Activated T-helper 2 cell treated with anti-CD3 and anti-CD28 coated beads, Interferon-gamma antibody, Interleukin-2, Interleukin-4, amounts not matched to agents 10 μg/mL and 5 μg/mL and 100 μg/mL, durations not matched to agents 14 hours and 24 hours and 36 hours (primary cell): ENCODE measurements at regions not wholly inside any gene's neighbourhood (a gene's known extent, or its start where the extent isn't known, plus 50 kb on each side); places are given as distances from the start of the nearest gene placed in this dataset.

ENCODE experiments used
- DNase-seq: peaks from one replicate; pipeline ENCODE4 v3.0.0; 2021; ENCODE audit warnings: low spot score
- H3K27ac Mint-ChIP-seq: one replicate; pipeline ENCODE4 v1.8.0; 2021; ENCODE audit warnings: mixed read lengths
- H3K27me3 Mint-ChIP-seq: one replicate; pipeline ENCODE4 v1.8.0; 2021; ENCODE audit warnings: low read depth, mixed read lengths
- H3K36me3 Mint-ChIP-seq: one replicate; pipeline ENCODE4 v1.8.0; 2021; ENCODE audit warnings: low read depth, mixed read lengths
- H3K4me1 Mint-ChIP-seq: one replicate; pipeline ENCODE4 v1.8.0; 2021; ENCODE audit warnings: low read depth, mixed read lengths
- H3K4me3 Mint-ChIP-seq: one replicate; pipeline ENCODE4 v1.8.0; 2021; ENCODE audit warnings: low read depth, mild to moderate bottlenecking, moderate library complexity, mixed read lengths
- H3K9me3 Mint-ChIP-seq: one replicate; pipeline ENCODE4 v1.8.0; 2021; ENCODE audit warnings: mixed read lengths
- intact Hi-C: fragments of 100-400 bp; cut with micrococcal nuclease; formaldehyde crosslinking; loops from one replicate; pipeline ENCODE4 v1.15.1; 2023

DNA sequence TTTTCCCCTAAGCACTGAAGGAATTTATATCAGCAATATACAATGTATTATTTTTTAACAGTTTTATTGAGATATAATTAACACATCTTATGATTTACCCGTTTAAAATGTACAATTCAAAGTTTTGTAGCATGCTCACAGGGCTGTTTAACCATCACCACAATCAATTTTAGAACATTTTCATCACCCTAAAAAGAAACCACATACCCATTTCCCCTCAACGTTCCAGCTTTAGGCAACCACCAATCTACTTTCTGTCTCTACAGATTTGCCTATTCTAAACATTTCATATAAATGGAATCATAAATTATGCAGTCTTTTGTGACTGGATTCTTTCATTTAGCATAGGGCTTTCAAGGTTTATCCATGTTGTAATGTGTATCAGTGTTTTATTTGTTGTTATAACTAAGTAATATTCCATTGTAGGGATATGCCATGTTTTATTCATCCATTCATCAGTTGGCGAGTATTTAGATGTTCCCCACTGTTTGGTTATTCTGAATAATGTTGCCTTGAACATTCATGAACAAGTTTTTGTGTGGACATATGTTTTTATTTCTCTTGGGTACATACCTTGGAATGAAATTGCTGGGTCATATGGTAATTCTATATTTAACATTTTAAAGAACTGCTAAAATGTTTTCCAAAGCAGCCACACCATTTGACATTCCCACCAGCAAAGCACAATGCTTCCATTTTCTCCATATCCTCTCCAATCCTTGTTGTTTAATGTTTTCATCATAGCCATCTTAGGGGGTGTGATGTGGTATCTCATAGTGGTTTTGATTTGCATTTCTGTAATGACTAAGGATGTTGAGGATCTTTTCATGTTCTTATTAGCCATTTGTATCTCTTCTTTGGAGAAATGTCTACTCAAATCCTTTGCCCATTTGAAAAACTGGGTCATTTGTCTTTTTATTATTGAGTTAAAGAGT is 188.5 kb downstream of the TM2D1 start:
- H3K27ac Mint-ChIP-seq, result no peak overlapping the region
- no peak overlapping the region for H3K4me3 Mint-ChIP-seq
- H3K9me3 Mint-ChIP-seq, result no peaks in the 10 kb centered on the region
- H3K4me1 Mint-ChIP-seq, result peaks cover 14% of the 10 kb centered on the region
- DNase-seq, result no peak
- no peaks in the 10 kb centered on the region for H3K36me3 Mint-ChIP-seq
- intact Hi-C loops, result no loop called here
- peaks cover 3% of the 10 kb centered on the region for H3K27me3 Mint-ChIP-seq

DNA sequence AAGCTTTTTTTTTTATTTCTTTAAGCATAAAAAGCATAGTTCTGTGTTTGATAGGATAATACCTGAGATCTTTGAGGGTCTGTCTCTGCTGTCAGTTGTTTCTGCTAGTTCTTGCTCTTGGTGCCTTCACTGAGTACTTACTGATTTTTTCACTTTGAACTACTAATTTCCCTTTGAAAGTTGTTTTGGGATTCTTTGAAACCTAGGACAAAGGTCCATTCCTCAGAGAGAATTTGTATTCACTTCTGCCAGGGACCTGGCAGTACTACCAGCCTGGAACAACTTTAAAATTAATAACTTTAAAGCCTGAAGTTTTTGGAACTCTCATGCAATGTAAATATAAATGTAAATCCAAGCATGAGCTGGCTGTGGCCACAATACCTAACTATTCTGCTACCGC is 190.1 kb downstream of the TM2D1 start:
- peaks cover 2% of the 10 kb centered on the region for H3K27me3 Mint-ChIP-seq

DNA sequence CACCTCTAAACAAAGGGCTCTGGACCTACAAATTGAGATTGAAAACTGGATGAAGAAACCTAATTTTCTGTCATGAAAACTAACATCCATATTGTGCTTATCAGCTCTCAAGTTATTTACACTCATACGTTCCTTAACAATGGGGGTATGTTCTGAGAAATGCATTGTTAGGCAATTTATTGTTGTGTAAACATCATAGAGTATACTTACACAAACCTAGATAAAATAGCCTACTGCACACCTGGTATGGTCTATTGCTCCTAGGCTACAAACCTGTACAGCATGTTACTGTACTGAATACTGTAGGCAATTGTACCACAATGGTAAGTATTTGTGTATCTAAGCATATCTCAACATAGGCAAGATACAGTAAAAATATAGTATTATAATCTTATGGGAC is 191.4 kb downstream of the TM2D1 start:
- Mint-ChIP-seq H3K9me3 (no peaks in the 10 kb centered on the region), H3K4me3 (no peak overlapping the region), H3K36me3 (no peaks in the 10 kb centered on the region), H3K27ac (no peak overlapping the region), H3K27me3 (peaks cover 2% of the 10 kb centered on the region), H3K4me1 (peaks cover 14% of the 10 kb centered on the region)
- intact Hi-C loops, result no loop called here
- DNase-seq, result no peak

More for the DNA sequence above, 190.1 kb downstream of the TM2D1 start:
- Mint-ChIP-seq H3K36me3 (no peaks in the 10 kb centered on the region), H3K9me3 (no peaks in the 10 kb centered on the region), H3K4me3 (no peak overlapping the region), H3K4me1 (peaks cover 14% of the 10 kb centered on the region), H3K27ac (no peak overlapping the region)
- intact Hi-C loops, result no loop called here
- no peak for DNase-seq

DNA sequence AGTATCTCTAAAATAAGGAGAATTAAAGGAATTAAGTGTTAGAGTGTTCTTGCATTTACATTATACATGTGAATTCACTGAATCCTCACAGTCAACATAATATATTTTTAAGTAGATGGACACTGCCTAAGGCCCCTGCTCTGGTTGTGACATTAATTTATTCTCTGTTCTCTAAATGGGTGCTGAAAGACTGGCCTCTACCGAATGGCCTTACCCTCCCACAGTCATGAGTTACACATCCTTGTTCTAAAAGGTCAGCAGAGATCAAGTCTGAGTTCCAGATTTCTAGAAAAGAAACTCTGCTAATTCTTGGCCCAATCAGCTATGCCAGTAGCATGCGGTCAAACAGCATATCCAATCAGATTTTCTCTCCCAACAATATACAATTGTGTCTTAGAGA is 193.2 kb downstream of the TM2D1 start:
- H3K9me3 Mint-ChIP-seq, result no peaks in the 10 kb centered on the region
- peaks cover 2% of the 10 kb centered on the region for H3K27me3 Mint-ChIP-seq
- peaks cover 11% of the 10 kb centered on the region for H3K4me1 Mint-ChIP-seq
- H3K36me3 Mint-ChIP-seq, result no peaks in the 10 kb centered on the region
- intact Hi-C loops, result no loop called here
- no peak overlapping the region for H3K27ac Mint-ChIP-seq
- no peak for DNase-seq
- H3K4me3 Mint-ChIP-seq, result no peak overlapping the region

DNA sequence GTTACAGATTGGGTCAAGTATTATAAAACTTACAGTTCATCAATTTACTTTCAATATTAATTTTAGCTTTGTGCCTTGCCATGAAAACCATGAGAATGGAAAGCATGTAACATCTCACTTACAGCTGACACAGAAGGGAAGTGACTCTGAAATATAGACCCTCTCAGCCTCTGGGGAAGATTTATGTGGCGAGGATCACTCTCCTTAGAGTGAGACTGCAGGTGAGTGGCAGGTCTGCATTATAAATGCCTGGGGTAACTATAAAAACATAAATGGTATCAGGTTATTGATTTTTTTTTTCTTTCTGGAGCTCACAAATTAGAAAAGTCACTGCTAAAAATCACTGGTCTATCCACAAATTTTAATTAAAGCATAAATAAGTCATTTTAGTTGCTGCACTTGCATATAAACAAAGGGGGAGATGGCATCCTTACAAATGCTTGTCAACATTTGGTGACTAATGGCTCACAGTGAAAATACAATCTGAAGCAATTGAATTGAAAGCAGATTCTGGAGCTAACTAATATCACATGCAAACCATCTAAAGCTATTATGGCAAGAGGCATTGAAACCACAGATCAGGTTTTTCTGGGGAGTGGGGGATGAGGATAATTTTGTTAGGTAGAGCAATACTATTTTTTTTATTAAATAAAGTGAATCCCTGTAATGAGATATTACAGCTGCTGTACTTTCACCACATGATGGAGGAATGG is 200.9 kb downstream of the TM2D1 start:
- no peaks in the 10 kb centered on the region for H3K4me1 Mint-ChIP-seq
- no peak for DNase-seq
- no peaks in the 10 kb centered on the region for H3K9me3 Mint-ChIP-seq
- intact Hi-C loops, result no loop called here
- no peak overlapping the region for H3K4me3 Mint-ChIP-seq
- H3K27ac Mint-ChIP-seq, result no peak overlapping the region
- H3K27me3 Mint-ChIP-seq, result peaks cover 17% of the 10 kb centered on the region
- H3K36me3 Mint-ChIP-seq, result no peaks in the 10 kb centered on the region

DNA sequence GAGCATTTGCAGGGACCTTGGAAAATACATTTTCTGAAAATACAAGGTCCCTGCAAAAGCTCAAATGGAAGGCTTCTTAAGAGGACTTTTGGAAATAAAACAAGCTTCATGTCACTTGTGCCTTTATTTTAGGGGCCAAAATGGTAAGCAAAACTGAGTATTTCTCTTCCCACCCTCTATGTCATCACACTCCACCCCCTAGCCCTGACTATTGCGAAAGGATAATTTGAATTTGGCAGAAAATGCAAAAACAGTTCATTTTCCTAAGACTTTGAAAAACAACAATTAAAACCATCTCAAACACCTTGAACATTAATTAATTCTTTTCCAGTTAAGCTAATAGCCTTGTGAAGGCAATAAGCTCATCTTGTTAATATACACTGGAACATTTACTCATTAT is 201.7 kb downstream of the TM2D1 start:
- Mint-ChIP-seq H3K4me1 (no peaks in the 10 kb centered on the region), H3K9me3 (no peaks in the 10 kb centered on the region), H3K36me3 (no peaks in the 10 kb centered on the region), H3K4me3 (no peak overlapping the region), H3K27ac (no peak overlapping the region), H3K27me3 (peaks cover 19% of the 10 kb centered on the region)
- intact Hi-C loops, result no loop called here
- no peak for DNase-seq

DNA sequence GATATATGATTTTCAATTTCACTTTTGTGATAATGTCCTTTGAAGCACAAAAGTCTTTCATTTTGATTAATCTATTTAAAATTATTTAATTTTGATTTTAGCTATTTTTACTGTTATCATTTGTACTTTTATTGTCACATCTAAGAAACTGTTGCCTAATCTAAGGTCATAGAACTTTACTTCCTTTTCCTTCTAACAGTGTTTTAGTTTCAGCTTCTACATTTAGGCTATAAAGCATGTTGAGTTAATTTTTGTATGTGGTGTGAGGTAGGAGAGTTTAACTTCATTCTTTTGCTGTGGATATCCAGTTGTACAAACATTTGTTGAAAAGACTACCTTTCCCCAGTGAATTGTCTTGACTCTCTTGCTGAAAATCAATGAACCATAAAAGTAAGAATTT is 204.5 kb downstream of the TM2D1 start:
- peaks cover 16% of the 10 kb centered on the region for H3K27me3 Mint-ChIP-seq
- no peak overlapping the region for H3K4me3 Mint-ChIP-seq
- DNase-seq, result no peak
- intact Hi-C loops, result no loop called here
- no peaks in the 10 kb centered on the region for H3K4me1 Mint-ChIP-seq
- H3K9me3 Mint-ChIP-seq, result no peaks in the 10 kb centered on the region
- H3K36me3 Mint-ChIP-seq, result no peaks in the 10 kb centered on the region
- H3K27ac Mint-ChIP-seq, result no peak overlapping the region

DNA sequence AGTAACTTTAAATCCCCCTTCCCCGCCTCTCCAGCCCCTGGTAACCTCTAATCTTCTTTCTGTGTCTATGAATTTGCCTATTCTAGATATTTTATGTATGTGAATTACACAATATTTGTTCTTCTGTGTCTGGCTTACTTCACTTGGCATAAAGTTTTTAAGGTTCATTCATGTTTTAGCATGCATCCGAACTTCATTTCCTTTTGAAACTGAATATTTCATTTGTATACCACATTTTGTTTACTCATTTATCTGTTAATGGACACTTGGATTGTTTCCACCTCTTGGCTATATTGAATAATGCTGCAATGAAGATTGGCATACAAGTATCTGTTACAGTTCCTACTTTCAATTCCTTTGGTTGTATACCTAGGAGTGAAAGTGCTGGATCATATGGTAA is 205.3 kb downstream of the TM2D1 start:
- H3K4me3 Mint-ChIP-seq, result no peak overlapping the region
- no peak for DNase-seq
- H3K27me3 Mint-ChIP-seq, result peaks cover 15% of the 10 kb centered on the region
- no peak overlapping the region for H3K27ac Mint-ChIP-seq
- H3K4me1 Mint-ChIP-seq, result no peaks in the 10 kb centered on the region
- no peaks in the 10 kb centered on the region for H3K36me3 Mint-ChIP-seq
- no peaks in the 10 kb centered on the region for H3K9me3 Mint-ChIP-seq
- intact Hi-C loops, result no loop called here

DNA sequence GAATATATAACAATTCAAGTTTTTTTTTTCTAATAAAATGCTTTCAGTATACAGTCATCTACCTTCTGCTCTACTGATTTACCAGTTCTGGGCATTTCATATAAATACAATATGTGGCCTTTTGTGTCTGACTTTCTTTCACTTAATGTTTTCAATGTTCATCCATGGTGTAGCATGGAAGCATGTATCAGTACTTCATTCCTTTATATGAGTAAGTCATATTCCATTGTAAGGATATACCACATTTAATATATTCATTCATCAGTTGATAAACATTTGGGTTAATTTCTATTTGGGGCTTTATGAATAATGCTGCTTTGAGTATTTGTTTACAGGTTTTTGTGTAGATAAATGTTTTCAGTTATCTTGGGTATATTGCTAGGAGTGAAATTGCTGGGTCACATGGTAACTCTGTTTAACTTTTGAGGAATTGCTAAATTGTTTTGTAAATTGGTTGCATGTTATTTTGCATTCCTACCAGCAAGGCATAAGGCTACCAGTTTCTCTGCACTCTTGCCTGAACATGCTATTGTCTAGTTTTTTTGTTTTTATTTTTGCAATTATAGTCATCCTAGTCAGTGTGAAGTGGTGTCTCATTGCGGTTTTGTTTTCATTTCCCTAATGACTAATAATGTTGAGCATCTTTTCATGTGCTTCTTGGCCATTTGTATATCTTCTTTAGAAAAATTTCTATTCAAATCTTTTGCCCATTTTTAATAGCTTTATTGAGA is 206.1 kb downstream of the TM2D1 start:
- H3K36me3 Mint-ChIP-seq, result no peaks in the 10 kb centered on the region
- H3K27me3 Mint-ChIP-seq, result peaks cover 15% of the 10 kb centered on the region
- H3K27ac Mint-ChIP-seq, result no peak overlapping the region
- H3K4me1 Mint-ChIP-seq, result no peaks in the 10 kb centered on the region
- intact Hi-C loops, result no loop called here
- DNase-seq, result no peak
- H3K4me3 Mint-ChIP-seq, result no peak overlapping the region
- H3K9me3 Mint-ChIP-seq, result no peaks in the 10 kb centered on the region

DNA sequence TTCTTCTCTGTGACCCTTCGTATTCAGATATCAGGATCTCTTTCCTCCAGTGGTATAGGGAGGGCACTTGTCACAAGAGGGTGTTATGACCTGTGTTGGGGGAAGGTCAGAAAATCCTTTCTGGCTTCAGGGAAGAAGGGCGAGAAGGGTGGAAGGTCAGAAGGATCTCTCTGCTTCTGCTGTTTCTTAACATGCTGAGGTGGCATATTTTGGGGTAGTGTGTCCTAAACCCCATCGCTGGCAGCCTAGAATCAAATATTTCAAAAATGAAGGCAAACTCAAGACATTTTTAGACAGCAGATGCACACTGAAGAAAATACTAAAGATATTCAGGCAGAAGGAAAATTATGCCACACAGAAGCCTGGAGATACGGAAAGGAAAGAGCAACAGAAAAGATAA is 207.6 kb downstream of the TM2D1 start:
- H3K27me3 Mint-ChIP-seq, result peaks cover 13% of the 10 kb centered on the region
- DNase-seq, result no peak
- intact Hi-C loops, result no loop called here
- no peaks in the 10 kb centered on the region for H3K36me3 Mint-ChIP-seq
- no peaks in the 10 kb centered on the region for H3K9me3 Mint-ChIP-seq
- H3K4me1 Mint-ChIP-seq, result no peaks in the 10 kb centered on the region
- no peak overlapping the region for H3K4me3 Mint-ChIP-seq
- H3K27ac Mint-ChIP-seq, result no peak overlapping the region

DNA sequence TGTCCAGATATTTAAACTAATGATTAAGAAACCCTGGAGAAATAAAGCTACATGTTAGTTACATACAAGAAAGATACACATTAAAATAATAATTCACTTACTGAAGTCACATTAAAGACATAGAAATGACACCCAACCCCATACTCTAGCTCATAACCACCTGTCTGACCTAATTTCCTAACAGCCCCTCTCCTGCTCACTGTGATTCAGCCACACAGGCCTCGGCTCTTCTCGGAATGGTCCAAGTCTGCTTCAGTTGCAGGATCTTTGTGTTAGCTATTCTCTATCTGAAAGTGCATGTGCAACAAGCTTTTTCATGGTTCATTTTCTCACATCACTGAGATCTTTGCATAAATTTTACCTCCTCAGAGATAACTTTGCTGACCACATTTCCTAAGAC is 209.8 kb downstream of the TM2D1 start:
- no peak overlapping the region for H3K4me3 Mint-ChIP-seq
- H3K9me3 Mint-ChIP-seq, result no peaks in the 10 kb centered on the region
- intact Hi-C loops, result no loop called here
- no peak overlapping the region for H3K27ac Mint-ChIP-seq
- H3K4me1 Mint-ChIP-seq, result no peaks in the 10 kb centered on the region
- no peaks in the 10 kb centered on the region for H3K36me3 Mint-ChIP-seq
- DNase-seq, result no peak
- H3K27me3 Mint-ChIP-seq, result peaks cover 9% of the 10 kb centered on the region
